Suprapubic skin (tissue), 4 donors: ENCODE measurements at regions not wholly inside any gene's neighbourhood (a gene's known extent, or its start where the extent isn't known, plus 50 kb on each side); places are given as distances from the start of the nearest gene placed in this dataset.

Experiments
- EP300 ChIP-seq: sonication (generic); formaldehyde crosslinking; IDR thresholded peaks from one replicate; pipeline ENCODE4 v1.6.1; 2017; ENCODE audit warnings: antibody characterized with exemption
- POLR2A ChIP-seq, 2 donors: fragments of 450-650 bp; IDR thresholded peaks; one replicate each; pipeline ENCODE4 v1.6.1; 2017; ENCODE audit warnings: antibody characterized with exemption in 2 of 2, mild to moderate bottlenecking in 2 of 2, moderate library complexity in 2 of 2
- POLR2AphosphoS5 ChIP-seq, 3 donors: sonication (generic); formaldehyde crosslinking; IDR thresholded peaks; one replicate each; pipeline ENCODE4 v1.6.1; 2017; ENCODE audit warnings: antibody characterized with exemption in 3 of 3
- TF ChIP-seq, protein P1 (sequence below), 2 donors: fragments of 200-600 bp in 1 of 2; fragments of 450-650 bp in 1 of 2; sonication (generic) in 1 of 2; IDR thresholded peaks; one replicate each; pipeline ENCODE4 v1.5.1; 2016 to 2019; ENCODE audit warnings: antibody characterized with exemption in 2 of 2, mild to moderate bottlenecking in 1 of 2, moderate library complexity in 1 of 2

DNA sequence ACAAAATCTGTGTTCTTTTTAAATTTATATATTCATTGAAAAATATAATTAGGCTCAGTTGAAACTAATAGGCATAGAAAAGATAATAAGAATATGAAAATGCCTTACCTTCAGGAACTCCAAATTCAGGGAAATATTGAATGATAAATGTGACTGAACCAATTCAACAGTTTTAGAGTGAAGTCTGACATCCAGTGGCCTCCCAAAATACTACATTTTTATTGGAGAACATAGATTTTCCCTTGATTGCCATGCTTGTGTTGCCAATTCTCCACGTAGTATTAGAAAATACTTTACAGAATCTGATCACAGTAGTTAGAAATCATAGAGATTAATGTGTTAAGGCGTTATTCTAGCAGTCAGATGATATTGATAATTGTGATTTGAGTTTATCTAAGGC, 1246.7 kb downstream of the GATA3 start:
- TF ChIP-seq, protein P1, sequence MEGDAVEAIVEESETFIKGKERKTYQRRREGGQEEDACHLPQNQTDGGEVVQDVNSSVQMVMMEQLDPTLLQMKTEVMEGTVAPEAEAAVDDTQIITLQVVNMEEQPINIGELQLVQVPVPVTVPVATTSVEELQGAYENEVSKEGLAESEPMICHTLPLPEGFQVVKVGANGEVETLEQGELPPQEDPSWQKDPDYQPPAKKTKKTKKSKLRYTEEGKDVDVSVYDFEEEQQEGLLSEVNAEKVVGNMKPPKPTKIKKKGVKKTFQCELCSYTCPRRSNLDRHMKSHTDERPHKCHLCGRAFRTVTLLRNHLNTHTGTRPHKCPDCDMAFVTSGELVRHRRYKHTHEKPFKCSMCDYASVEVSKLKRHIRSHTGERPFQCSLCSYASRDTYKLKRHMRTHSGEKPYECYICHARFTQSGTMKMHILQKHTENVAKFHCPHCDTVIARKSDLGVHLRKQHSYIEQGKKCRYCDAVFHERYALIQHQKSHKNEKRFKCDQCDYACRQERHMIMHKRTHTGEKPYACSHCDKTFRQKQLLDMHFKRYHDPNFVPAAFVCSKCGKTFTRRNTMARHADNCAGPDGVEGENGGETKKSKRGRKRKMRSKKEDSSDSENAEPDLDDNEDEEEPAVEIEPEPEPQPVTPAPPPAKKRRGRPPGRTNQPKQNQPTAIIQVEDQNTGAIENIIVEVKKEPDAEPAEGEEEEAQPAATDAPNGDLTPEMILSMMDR (IDR thresholded peaks at IDR 0.05): peak in 1 of 2 donors; percentile 12
- TF ChIP-seq POLR2A (IDR thresholded peaks at IDR 0.05) (no peak), POLR2AphosphoS5 (IDR thresholded peaks at IDR 0.05) (no peak), EP300 (no peak)
